Colonic mucosa (tissue), 4 donors: ENCODE measurements at regions not wholly inside any gene's neighbourhood (a gene's known extent, or its start where the extent isn't known, plus 50 kb on each side); places are given as distances from the start of the nearest gene placed in this dataset.

Experiments used
- DNase-seq: peaks from one replicate; pipeline ENCODE4 v3.0.0-alpha.2; 2020
- H3K27ac ChIP-seq: fragments of 200-600 bp; one replicate; pipeline ENCODE4 v1.8.0; 2021
- H3K27me3 ChIP-seq: fragments of 200-600 bp; one replicate; pipeline ENCODE4 v1.8.0; 2021
- H3K36me3 ChIP-seq: fragments of 200-600 bp; one replicate; pipeline ENCODE4 v1.8.0; 2021
- H3K4me1 ChIP-seq: fragments of 200-600 bp; one replicate; pipeline ENCODE4 v1.8.0; 2021; ENCODE audit warnings: mild to moderate bottlenecking
- H3K4me3 ChIP-seq: fragments of 200-600 bp; one replicate; pipeline ENCODE4 v1.8.0; 2021
- H3K9ac ChIP-seq, 2 donors: one replicate each; pipeline ENCODE4 v1.7.0; 2013; ENCODE audit warnings: control low read depth in 2 of 2, low read depth in 2 of 2, low read length in 2 of 2
- H3K9me3 ChIP-seq: fragments of 200-600 bp; one replicate; pipeline ENCODE4 v1.8.0; 2021
- CTCF ChIP-seq: fragments of 200-600 bp; IDR thresholded peaks from one replicate; pipeline ENCODE4 v1.8.0; 2022; ENCODE audit warnings: antibody characterized with exemption, mild to moderate bottlenecking
- intact Hi-C: fragments of 100-400 bp; cut with DNase I; formaldehyde crosslinking; loops from one replicate; pipeline ENCODE4 v1.14.1; 2022
- donor health status: healthy.
- donor health status: DM: no; HTN: no; CAD: no.
- donor health status: DM: no; HTN: no; CAD: no.

GRCh38 chr10:1935912-1936311 lies 198.6 kb upstream of the ADARB2 start:
- intact Hi-C loops: no loop called here

GRCh38 chr10:1933215-1933614 lies 195.9 kb upstream of the ADARB2 start:
- H3K27ac ChIP-seq: no peak overlapping the region
- no peak overlapping the region for H3K9ac ChIP-seq
- H3K9me3 ChIP-seq: no peaks in the 10 kb centered on the region
- H3K4me1 ChIP-seq: no peaks in the 10 kb centered on the region
- TF ChIP-seq CTCF: no peak
- intact Hi-C loops: no loop called here
- H3K4me3 ChIP-seq: no peak overlapping the region
- H3K27me3 ChIP-seq: no peaks in the 10 kb centered on the region
- DNase-seq: no peak
- H3K36me3 ChIP-seq: no peaks in the 10 kb centered on the region

More at GRCh38 chr10:1935912-1936311, 198.6 kb upstream of the ADARB2 start:
- H3K27me3 ChIP-seq: no peaks in the 10 kb centered on the region
- TF ChIP-seq CTCF: no peak
- H3K4me3 ChIP-seq: no peak overlapping the region
- DNase-seq: no peak
- H3K9ac ChIP-seq: no peak overlapping the region
- no peaks in the 10 kb centered on the region for H3K4me1 ChIP-seq
- no peak overlapping the region for H3K27ac ChIP-seq
- no peaks in the 10 kb centered on the region for H3K36me3 ChIP-seq
- no peaks in the 10 kb centered on the region for H3K9me3 ChIP-seq

GRCh38 chr10:1932692-1933094 lies 195.4 kb upstream of the ADARB2 start:
- intact Hi-C loops: no loop called here
- Histone ChIP-seq H3K4me3 (no peak overlapping the region), H3K4me1 (no peaks in the 10 kb centered on the region), H3K9me3 (no peaks in the 10 kb centered on the region), H3K27me3 (no peaks in the 10 kb centered on the region), H3K9ac (no peak overlapping the region), H3K27ac (no peak overlapping the region), H3K36me3 (no peaks in the 10 kb centered on the region)
- no peak for TF ChIP-seq CTCF
- DNase-seq: no peak

- intact Hi-C loops: no loop called here
- no peaks in the 10 kb centered on the region for H3K36me3 ChIP-seq
- no peak for TF ChIP-seq CTCF
- H3K27ac ChIP-seq: no peak overlapping the region
- H3K4me3 ChIP-seq: no peak overlapping the region
- H3K9me3 ChIP-seq: no peaks in the 10 kb centered on the region
- no peaks in the 10 kb centered on the region for H3K27me3 ChIP-seq
- H3K4me1 ChIP-seq: no peaks in the 10 kb centered on the region
- DNase-seq: no peak
- no peak overlapping the region for H3K9ac ChIP-seq
Measured at GRCh38 chr10:1928606-1929005, 191.3 kb upstream of the ADARB2 start.

- DNase-seq: no peak
- Histone ChIP-seq H3K36me3 (no peaks in the 10 kb centered on the region), H3K4me3 (no peak overlapping the region), H3K27me3 (no peaks in the 10 kb centered on the region), H3K9me3 (no peaks in the 10 kb centered on the region), H3K4me1 (no peaks in the 10 kb centered on the region), H3K27ac (no peak overlapping the region), H3K9ac (no peak overlapping the region)
- no peak for TF ChIP-seq CTCF
- intact Hi-C loops: no loop called here
Measured at GRCh38 chr10:1923998-1924397, 186.7 kb upstream of the ADARB2 start.

GRCh38 chr10:1923586-1923985 lies 186.3 kb upstream of the ADARB2 start:
- no peaks in the 10 kb centered on the region for H3K27me3 ChIP-seq
- no peaks in the 10 kb centered on the region for H3K4me1 ChIP-seq
- no peaks in the 10 kb centered on the region for H3K36me3 ChIP-seq
- H3K27ac ChIP-seq: no peak overlapping the region
- H3K9ac ChIP-seq: no peak overlapping the region
- no peak overlapping the region for H3K4me3 ChIP-seq
- no peaks in the 10 kb centered on the region for H3K9me3 ChIP-seq
- TF ChIP-seq CTCF: no peak
- DNase-seq: no peak
- intact Hi-C loops: no loop called here
